ENCODE measurements at regions not wholly inside any gene's neighbourhood (a gene's known extent, or its start where the extent isn't known, plus 50 kb on each side); places are given as distances from the start of the nearest gene placed in this dataset.

DNA sequence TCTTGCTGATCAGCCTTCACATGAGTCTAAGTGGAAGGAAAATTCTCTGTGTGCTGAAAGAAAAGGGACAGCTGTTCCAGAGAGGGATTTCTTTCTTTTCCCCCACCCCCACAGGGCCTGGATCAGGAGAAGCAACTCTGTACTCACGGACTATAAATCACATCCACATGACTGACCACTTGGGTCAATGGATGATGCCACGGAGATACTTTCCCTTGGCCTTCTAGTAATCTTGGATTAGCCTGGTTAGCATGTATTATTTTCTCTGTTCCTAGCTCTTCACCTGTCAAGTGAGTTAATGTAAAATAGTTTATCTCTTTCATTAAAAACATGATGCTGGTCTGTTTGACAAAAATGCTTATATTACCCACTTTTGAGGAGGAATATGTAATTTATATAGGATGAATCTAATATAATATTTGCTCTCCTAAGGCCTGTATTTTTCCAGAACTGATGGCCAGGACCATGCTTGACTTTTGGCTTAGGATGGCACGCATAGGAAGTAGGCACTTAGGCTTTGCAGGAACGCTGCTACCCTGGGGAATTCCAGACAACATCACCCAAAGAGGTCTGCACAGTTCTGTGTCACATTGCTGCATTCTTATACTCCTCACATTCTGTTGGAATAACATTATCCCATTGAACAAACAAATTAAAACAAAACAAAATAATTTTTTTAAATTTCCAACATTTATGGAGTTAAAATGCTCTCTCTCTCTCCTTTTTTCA lies 892.1 kb downstream of the TLE1 start:
- TF ChIP-seq, protein P1, sequence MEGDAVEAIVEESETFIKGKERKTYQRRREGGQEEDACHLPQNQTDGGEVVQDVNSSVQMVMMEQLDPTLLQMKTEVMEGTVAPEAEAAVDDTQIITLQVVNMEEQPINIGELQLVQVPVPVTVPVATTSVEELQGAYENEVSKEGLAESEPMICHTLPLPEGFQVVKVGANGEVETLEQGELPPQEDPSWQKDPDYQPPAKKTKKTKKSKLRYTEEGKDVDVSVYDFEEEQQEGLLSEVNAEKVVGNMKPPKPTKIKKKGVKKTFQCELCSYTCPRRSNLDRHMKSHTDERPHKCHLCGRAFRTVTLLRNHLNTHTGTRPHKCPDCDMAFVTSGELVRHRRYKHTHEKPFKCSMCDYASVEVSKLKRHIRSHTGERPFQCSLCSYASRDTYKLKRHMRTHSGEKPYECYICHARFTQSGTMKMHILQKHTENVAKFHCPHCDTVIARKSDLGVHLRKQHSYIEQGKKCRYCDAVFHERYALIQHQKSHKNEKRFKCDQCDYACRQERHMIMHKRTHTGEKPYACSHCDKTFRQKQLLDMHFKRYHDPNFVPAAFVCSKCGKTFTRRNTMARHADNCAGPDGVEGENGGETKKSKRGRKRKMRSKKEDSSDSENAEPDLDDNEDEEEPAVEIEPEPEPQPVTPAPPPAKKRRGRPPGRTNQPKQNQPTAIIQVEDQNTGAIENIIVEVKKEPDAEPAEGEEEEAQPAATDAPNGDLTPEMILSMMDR (IDR thresholded peaks at IDR 0.05; ENCODE audit: low read length, missing control alignments): no peak
- no peak overlapping the region for H3K4me3 ChIP-seq (replicated peaks; ENCODE audit: low read depth, low read length)
- no peak for DNase-seq (ENCODE audit: low read depth)

DNA sequence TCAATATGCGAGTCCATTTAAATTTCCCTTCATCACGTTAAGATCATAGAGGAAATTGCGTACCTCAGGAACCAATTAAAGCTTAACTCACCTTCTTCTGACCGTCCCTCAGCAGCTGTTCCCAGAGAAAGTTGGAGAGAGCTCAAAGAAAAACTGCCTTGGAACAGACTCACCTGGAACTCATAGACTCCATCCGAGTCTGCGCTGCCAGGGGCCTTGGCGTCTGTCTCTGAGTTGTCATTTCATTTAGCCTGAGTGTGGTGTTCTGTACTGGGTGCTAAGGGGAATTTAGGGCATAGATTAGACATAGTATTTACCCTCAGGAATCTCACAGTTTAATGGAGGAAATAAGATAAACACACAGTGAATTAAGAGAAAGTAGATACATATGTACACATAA lies 892.7 kb downstream of the TLE1 start:
- TF ChIP-seq, protein P1 (IDR thresholded peaks at IDR 0.05; ENCODE audit: low read length, missing control alignments): no peak
- no peak overlapping the region for H3K4me3 ChIP-seq (replicated peaks; ENCODE audit: low read depth, low read length)
- no peak for DNase-seq (ENCODE audit: low read depth)

DNA sequence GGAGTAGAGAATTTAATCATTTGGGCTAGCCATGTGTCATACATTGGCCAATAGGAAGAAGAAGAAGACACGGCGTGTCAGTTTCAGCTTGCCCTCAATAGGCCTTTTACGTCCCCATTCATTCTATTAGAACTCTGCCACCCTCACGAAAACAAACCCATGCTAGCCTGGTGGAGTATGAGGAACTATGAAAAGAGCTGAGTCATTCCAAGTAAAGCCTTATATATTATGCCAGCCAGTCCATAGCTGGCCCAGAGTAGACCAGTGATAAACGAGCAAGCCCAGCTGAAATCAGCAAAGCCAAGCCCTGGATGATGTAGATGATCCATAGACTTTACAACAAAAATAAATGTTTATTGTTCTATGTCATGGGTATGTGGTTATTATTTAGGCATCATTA lies 895.1 kb downstream of the TLE1 start:
- no peak overlapping the region for H3K4me3 ChIP-seq (replicated peaks; ENCODE audit: low read depth, low read length)
- DNase-seq (ENCODE audit: low read depth): no peak
- TF ChIP-seq, protein P1 (IDR thresholded peaks at IDR 0.05; ENCODE audit: low read length, missing control alignments): no peak

DNA sequence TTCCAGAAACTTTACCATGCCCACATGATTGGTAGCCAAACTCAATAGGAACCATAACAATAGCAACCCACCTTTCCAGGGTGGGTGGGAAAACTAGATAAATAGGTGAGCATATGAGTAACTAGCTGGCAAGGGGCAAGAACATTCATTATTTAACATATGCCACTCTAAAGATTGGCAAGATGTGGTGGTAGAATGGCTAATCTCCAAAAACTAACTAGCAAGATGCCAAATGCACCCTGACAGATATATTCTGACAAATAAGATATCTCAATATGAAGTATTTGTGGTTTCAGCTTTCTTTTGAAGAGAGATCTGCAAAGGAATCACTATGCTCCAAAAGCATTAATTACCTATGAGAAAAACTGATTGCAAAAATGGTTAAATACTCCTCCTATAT lies 895.6 kb downstream of the TLE1 start:
- TF ChIP-seq, protein P1 (IDR thresholded peaks at IDR 0.05; ENCODE audit: low read length, missing control alignments): no peak
- DNase-seq (ENCODE audit: low read depth): no peak

DNA sequence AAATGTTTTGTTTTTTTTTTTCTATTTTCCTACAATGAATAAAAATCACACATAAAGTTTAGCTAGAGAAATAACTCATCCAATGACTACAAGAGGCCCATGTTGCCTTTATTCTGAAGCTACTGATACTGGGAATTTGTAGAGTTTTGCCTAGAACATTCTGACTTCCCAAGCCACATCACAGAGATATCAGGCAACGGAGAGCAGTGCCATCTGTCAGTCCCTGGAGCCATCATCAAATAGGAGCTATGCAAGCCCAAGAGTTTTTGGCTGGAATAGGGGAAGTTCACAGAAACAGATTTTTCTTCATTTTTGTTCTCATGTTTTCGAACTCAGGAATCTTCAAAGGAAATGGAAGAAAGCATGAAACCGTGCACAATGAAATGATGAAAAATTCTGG lies 896.6 kb downstream of the TLE1 start:
- TF ChIP-seq, protein P1 (IDR thresholded peaks at IDR 0.05; ENCODE audit: low read length, missing control alignments): no peak
- DNase-seq (ENCODE audit: low read depth): no peak
- no peak overlapping the region for H3K4me3 ChIP-seq (replicated peaks; ENCODE audit: low read depth, low read length)

More for the DNA sequence above, 895.6 kb downstream of the TLE1 start:
- no peak overlapping the region for H3K4me3 ChIP-seq (replicated peaks; ENCODE audit: low read depth, low read length)

DNA sequence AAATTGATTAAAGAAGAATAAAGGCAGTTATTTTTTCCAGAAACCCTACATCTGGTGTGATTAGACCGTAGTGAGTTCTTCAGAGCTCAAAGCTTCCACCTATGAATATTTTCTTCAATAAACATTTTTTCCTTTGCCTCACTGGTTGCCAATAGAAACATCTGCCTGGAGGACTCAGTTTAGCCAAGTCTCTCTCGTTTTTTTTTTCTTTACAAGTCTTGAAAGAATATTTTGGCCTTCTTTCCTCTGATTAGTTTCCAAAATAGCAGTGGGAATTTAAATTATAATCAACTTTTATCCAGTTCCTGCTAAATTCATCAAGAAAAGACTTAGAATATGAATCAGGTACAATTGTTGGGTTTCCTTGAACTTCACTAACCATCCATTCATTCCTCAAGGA lies 897.5 kb downstream of the TLE1 start:
- H3K4me3 ChIP-seq (replicated peaks; ENCODE audit: low read depth, low read length): no peak overlapping the region
- TF ChIP-seq, protein P1 (IDR thresholded peaks at IDR 0.05; ENCODE audit: low read length, missing control alignments): no peak
- DNase-seq (ENCODE audit: low read depth): no peak

DNA sequence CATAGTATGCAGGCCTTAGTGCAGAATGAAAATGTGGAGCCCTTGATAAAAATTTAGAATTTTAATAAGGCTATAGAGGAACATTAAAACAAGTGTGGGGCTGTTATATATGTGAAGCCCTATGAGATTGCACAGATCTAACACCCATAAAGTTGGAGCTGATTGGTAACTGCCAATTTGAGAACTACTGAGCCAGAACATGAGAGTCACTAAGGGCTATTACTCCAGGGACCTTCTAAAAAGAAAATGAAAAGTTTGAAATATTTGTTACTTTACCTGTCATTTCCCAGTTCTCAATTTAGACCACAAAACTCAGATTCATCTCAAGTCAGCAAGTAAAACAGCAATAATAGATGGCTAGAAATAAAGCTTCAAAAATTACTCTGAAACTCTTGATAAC lies 898.6 kb downstream of the TLE1 start:
- no peak for DNase-seq (ENCODE audit: low read depth)
- H3K4me3 ChIP-seq (replicated peaks; ENCODE audit: low read depth, low read length): no peak overlapping the region
- TF ChIP-seq, protein P1 (IDR thresholded peaks at IDR 0.05; ENCODE audit: low read length, missing control alignments): no peak

Measured in fibroblast of pulmonary artery (primary cell).